ENCODE measurements at regions not wholly inside any gene's neighbourhood (a gene's known extent, or its start where the extent isn't known, plus 50 kb on each side); places are given as distances from the start of the nearest gene placed in this dataset.

DNA sequence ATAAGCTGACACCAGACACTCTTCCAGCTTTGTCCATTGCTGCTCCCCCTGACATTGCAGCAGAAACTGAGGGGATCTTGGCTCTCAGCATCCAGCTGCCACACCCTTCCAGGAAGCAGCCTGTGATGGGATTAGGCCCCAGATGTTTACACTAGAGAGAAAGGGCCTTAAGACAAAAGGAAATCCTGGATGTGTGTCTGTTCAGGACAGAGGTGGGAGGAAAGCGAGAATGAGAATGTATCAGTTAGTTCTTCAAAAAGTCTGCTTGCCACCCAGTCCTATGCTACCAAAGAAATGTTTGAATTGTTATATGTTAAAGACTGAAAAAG lies 58.8 kb downstream of the HES1 start:
- no peaks in the 10 kb centered on the region for H3K4me1 ChIP-seq (ENCODE audit: control insufficient read depth, insufficient read depth, low read length)
- no peak overlapping the region for H3K4me3 ChIP-seq (ENCODE audit: low read depth, low read length)
- no peaks in the 10 kb centered on the region for H3K9me3 ChIP-seq (ENCODE audit: control insufficient read depth, insufficient read depth, low read depth, low read length)
- TF ChIP-seq, protein P1, sequence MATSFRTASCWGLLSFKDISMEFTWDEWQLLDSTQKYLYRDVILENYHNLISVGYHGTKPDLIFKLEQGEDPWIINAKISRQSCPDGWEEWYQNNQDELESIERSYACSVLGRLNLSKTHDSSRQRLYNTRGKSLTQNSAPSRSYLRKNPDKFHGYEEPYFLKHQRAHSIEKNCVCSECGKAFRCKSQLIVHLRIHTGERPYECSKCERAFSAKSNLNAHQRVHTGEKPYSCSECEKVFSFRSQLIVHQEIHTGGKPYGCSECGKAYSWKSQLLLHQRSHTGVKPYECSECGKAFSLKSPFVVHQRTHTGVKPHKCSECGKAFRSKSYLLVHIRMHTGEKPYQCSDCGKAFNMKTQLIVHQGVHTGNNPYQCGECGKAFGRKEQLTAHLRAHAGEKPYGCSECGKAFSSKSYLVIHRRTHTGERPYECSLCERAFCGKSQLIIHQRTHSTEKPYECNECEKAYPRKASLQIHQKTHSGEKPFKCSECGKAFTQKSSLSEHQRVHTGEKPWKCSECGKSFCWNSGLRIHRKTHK (tag by site-specific recombination; IDR thresholded peaks at IDR 0.05): no peak
- TF ChIP-seq, protein P2, sequence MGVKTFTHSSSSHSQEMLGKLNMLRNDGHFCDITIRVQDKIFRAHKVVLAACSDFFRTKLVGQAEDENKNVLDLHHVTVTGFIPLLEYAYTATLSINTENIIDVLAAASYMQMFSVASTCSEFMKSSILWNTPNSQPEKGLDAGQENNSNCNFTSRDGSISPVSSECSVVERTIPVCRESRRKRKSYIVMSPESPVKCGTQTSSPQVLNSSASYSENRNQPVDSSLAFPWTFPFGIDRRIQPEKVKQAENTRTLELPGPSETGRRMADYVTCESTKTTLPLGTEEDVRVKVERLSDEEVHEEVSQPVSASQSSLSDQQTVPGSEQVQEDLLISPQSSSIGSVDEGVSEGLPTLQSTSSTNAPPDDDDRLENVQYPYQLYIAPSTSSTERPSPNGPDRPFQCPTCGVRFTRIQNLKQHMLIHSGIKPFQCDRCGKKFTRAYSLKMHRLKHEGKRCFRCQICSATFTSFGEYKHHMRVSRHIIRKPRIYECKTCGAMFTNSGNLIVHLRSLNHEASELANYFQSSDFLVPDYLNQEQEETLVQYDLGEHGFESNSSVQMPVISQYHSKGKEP (tag by site-specific recombination; IDR thresholded peaks at IDR 0.05): no peak
- TF ChIP-seq KLF16 (tag by site-specific recombination; IDR thresholded peaks at IDR 0.05) (no peak), ZBTB17 (tag by site-specific recombination; IDR thresholded peaks at IDR 0.05) (no peak), ZNF10 (tag by site-specific recombination; IDR thresholded peaks at IDR 0.05) (no peak), KLF10 (tag by site-specific recombination; IDR thresholded peaks at IDR 0.05) (no peak), SCRT1 (tag by site-specific recombination; IDR thresholded peaks at IDR 0.05; ENCODE audit: borderline replicate concordance) (no peak), GLIS2 (tag by site-specific recombination; IDR thresholded peaks at IDR 0.05) (no peak), ZNF391 (tag by site-specific recombination; IDR thresholded peaks at IDR 0.05; ENCODE audit: borderline replicate concordance, low read depth) (no peak), ZNF121 (tag by site-specific recombination; IDR thresholded peaks at IDR 0.05) (no peak), ZNF416 (tag by site-specific recombination; IDR thresholded peaks at IDR 0.05) (no peak)
- TF ChIP-seq, protein P3, sequence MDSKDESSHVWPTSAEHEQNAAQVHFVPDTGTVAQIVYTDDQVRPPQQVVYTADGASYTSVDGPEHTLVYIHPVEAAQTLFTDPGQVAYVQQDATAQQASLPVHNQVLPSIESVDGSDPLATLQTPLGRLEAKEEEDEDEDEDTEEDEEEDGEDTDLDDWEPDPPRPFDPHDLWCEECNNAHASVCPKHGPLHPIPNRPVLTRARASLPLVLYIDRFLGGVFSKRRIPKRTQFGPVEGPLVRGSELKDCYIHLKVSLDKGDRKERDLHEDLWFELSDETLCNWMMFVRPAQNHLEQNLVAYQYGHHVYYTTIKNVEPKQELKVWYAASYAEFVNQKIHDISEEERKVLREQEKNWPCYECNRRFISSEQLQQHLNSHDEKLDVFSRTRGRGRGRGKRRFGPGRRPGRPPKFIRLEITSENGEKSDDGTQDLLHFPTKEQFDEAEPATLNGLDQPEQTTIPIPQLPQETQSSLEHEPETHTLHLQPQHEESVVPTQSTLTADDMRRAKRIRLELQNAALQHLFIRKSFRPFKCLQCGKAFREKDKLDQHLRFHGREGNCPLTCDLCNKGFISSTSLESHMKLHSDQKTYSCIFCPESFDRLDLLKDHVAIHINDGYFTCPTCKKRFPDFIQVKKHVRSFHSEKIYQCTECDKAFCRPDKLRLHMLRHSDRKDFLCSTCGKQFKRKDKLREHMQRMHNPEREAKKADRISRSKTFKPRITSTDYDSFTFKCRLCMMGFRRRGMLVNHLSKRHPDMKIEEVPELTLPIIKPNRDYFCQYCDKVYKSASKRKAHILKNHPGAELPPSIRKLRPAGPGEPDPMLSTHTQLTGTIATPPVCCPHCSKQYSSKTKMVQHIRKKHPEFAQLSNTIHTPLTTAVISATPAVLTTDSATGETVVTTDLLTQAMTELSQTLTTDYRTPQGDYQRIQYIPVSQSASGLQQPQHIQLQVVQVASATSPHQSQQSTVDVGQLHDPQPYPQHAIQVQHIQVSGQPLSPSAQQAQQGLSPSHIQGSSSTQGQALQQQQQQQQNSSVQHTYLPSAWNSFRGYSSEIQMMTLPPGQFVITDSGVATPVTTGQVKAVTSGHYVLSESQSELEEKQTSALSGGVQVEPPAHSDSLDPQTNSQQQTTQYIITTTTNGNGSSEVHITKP (tag by site-specific recombination; IDR thresholded peaks at IDR 0.05): no peak
- CTCF ChIA-PET: no interaction called here
- H3K36me3 ChIP-seq (ENCODE audit: control insufficient read depth in 2 of 2, insufficient read depth in 1 of 2, low read length in 2 of 2): no peaks in the 10 kb centered on the region
- H3K27ac ChIP-seq (ENCODE audit: extremely low read depth, low read depth, low read length): no peak overlapping the region
- POLR2A ChIA-PET: no interaction called here

DNA sequence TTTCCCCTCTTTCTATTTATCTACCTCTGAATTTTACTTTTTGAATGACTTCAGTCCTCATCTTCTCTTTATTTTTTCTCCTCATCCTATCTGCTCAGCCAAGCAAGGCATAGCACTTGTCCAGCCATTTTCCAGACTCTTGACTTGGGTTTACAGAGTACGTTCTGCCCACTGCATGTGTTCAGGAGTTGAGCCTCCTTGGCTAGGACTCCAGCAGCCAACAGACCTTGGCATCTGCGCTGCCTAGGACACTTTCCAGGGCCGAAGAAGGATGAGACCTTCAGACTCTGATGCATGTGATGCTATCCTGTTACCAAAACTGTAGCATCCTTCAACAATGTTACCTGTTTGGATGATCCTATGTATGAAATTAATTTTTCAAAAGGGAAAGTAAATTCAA lies 59.7 kb downstream of the HES1 start:
- ChIA-PET CTCF (interaction anchor here (1.2 kb wide), 1 partner anchor 21 kb away, joined by 3 read pairs; no protein-coding TSS in a partner anchor), POLR2A (no interaction called here)
- Histone ChIP-seq H3K4me1 (ENCODE audit: control insufficient read depth, insufficient read depth, low read length) (no peaks in the 10 kb centered on the region), H3K27ac (ENCODE audit: extremely low read depth, low read depth, low read length) (no peak overlapping the region), H3K9me3 (ENCODE audit: control insufficient read depth, insufficient read depth, low read depth, low read length) (no peaks in the 10 kb centered on the region), H3K36me3 (ENCODE audit: control insufficient read depth in 2 of 2, insufficient read depth in 1 of 2, low read length in 2 of 2) (no peaks in the 10 kb centered on the region), H3K4me3 (ENCODE audit: low read depth, low read length) (no peak overlapping the region)
- TF ChIP-seq, protein P4, sequence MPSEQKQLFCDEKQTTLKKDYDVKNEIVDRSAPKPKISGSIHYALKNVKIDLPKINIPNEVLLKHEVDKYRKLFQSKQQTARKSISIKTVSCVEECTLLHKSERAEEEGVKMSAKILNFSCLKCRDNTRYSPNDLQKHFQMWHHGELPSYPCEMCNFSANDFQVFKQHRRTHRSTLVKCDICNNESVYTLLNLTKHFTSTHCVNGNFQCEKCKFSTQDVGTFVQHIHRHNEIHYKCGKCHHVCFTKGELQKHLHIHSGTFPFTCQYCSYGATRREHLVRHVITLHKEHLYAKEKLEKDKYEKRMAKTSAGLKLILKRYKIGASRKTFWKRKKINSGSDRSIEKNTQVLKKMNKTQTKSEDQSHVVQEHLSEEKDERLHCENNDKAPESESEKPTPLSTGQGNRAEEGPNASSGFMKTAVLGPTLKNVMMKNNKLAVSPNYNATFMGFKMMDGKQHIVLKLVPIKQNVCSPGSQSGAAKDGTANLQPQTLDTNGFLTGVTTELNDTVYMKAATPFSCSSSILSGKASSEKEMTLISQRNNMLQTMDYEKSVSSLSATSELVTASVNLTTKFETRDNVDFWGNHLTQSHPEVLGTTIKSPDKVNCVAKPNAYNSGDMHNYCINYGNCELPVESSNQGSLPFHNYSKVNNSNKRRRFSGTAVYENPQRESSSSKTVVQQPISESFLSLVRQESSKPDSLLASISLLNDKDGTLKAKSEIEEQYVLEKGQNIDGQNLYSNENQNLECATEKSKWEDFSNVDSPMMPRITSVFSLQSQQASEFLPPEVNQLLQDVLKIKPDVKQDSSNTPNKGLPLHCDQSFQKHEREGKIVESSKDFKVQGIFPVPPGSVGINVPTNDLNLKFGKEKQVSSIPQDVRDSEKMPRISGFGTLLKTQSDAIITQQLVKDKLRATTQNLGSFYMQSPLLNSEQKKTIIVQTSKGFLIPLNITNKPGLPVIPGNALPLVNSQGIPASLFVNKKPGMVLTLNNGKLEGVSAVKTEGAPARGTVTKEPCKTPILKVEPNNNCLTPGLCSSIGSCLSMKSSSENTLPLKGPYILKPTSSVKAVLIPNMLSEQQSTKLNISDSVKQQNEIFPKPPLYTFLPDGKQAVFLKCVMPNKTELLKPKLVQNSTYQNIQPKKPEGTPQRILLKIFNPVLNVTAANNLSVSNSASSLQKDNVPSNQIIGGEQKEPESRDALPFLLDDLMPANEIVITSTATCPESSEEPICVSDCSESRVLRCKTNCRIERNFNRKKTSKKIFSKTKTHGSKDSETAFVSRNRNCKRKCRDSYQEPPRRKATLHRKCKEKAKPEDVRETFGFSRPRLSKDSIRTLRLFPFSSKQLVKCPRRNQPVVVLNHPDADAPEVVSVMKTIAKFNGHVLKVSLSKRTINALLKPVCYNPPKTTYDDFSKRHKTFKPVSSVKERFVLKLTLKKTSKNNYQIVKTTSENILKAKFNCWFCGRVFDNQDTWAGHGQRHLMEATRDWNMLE (tag by site-specific recombination; conservative IDR thresholded peaks at IDR 0.05; ENCODE audit: low read depth): no peak
- TF ChIP-seq, protein P5, sequence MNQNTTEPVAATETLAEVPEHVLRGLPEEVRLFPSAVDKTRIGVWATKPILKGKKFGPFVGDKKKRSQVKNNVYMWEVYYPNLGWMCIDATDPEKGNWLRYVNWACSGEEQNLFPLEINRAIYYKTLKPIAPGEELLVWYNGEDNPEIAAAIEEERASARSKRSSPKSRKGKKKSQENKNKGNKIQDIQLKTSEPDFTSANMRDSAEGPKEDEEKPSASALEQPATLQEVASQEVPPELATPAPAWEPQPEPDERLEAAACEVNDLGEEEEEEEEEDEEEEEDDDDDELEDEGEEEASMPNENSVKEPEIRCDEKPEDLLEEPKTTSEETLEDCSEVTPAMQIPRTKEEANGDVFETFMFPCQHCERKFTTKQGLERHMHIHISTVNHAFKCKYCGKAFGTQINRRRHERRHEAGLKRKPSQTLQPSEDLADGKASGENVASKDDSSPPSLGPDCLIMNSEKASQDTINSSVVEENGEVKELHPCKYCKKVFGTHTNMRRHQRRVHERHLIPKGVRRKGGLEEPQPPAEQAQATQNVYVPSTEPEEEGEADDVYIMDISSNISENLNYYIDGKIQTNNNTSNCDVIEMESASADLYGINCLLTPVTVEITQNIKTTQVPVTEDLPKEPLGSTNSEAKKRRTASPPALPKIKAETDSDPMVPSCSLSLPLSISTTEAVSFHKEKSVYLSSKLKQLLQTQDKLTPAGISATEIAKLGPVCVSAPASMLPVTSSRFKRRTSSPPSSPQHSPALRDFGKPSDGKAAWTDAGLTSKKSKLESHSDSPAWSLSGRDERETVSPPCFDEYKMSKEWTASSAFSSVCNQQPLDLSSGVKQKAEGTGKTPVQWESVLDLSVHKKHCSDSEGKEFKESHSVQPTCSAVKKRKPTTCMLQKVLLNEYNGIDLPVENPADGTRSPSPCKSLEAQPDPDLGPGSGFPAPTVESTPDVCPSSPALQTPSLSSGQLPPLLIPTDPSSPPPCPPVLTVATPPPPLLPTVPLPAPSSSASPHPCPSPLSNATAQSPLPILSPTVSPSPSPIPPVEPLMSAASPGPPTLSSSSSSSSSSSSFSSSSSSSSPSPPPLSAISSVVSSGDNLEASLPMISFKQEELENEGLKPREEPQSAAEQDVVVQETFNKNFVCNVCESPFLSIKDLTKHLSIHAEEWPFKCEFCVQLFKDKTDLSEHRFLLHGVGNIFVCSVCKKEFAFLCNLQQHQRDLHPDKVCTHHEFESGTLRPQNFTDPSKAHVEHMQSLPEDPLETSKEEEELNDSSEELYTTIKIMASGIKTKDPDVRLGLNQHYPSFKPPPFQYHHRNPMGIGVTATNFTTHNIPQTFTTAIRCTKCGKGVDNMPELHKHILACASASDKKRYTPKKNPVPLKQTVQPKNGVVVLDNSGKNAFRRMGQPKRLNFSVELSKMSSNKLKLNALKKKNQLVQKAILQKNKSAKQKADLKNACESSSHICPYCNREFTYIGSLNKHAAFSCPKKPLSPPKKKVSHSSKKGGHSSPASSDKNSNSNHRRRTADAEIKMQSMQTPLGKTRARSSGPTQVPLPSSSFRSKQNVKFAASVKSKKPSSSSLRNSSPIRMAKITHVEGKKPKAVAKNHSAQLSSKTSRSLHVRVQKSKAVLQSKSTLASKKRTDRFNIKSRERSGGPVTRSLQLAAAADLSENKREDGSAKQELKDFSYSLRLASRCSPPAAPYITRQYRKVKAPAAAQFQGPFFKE (tag by site-specific recombination; IDR thresholded peaks at IDR 0.05; ENCODE audit: borderline replicate concordance): no peak
- TF ChIP-seq KLF1 (tag by site-specific recombination; IDR thresholded peaks at IDR 0.05): no peak
